ENCODE measurements at regions not wholly inside any gene's neighbourhood (a gene's known extent, or its start where the extent isn't known, plus 50 kb on each side); places are given as distances from the start of the nearest gene placed in this dataset.

DNA sequence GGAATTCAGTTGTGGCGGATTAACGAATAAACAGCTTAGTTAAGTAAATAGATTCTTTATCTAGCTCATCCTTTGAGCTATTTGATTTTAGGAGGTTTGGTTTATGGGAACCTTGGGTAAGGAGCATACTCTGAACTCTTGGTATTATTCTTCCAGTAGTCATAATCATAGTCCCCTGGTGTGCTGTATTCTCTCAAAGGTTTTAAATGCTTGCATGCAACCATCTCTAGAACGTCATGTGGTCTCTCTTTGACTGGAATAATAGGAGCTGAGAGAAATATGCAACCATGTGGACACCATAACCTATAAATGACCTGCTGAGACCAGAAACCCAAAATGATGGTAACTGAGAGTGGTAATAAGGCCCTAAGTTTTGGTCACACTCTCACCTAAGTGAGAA lies 951.6 kb upstream of the MIR17HG start:
- ChIA-PET CTCF (interaction anchor here (1.6 kb wide), 1 partner anchor 35 kb away, joined by 4 read pairs; no protein-coding TSS in a partner anchor), POLR2A (no interaction called here)
- no peak overlapping the region for H3K27ac ChIP-seq (ENCODE audit: low read depth, low read length)
- no peaks in the 10 kb centered on the region for H3K9me3 ChIP-seq (ENCODE audit: control insufficient read depth, insufficient read depth, low read length)
- H3K4me3 ChIP-seq (ENCODE audit: low read depth, low read length): no peak overlapping the region
- H3K27me3 ChIP-seq (ENCODE audit: control insufficient read depth, insufficient read depth, low read length): no peaks in the 10 kb centered on the region
- no peak for DNase-seq (ENCODE audit: low read depth, low spot score)
- no peak for TF ChIP-seq CTCF (IDR thresholded peaks at IDR 0.05; ENCODE audit: low read depth, low read length)

DNA sequence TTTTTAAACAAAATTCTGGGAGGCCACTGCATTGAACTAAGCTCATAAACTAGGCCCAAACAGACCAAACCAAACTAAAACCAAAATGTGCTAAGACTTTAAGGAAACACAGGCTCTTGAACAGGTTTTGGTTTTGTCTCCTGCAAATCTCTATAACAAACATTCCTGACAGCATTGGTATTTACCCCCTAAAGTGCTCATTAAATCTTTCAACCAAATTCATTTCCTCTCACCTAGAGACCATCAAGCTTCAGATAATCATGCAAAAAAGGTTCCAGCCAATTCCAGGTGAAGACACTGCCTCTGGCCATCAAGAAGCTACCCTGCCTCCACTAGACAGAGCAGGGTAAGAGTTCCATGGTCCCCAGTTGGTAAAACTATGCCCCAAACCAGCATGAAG lies 951.2 kb upstream of the MIR17HG start:
- Histone ChIP-seq H3K27ac (ENCODE audit: low read depth, low read length) (no peak overlapping the region), H3K27me3 (ENCODE audit: control insufficient read depth, insufficient read depth, low read length) (no peaks in the 10 kb centered on the region), H3K9me3 (ENCODE audit: control insufficient read depth, insufficient read depth, low read length) (no peaks in the 10 kb centered on the region), H3K4me3 (ENCODE audit: low read depth, low read length) (no peak overlapping the region)
- no peak for DNase-seq (ENCODE audit: low read depth, low spot score)
- CTCF ChIA-PET: interaction anchor here (1.6 kb wide), 1 partner anchor 36 kb away, joined by 4 read pairs; no protein-coding TSS in a partner anchor
- POLR2A ChIA-PET: no interaction called here
- no peak for TF ChIP-seq CTCF (IDR thresholded peaks at IDR 0.05; ENCODE audit: low read depth, low read length)

- no peaks in the 10 kb centered on the region for H3K9me3 ChIP-seq (ENCODE audit: control insufficient read depth, insufficient read depth, low read length)
- TF ChIP-seq CTCF (IDR thresholded peaks at IDR 0.05; ENCODE audit: low read depth, low read length): no peak
- POLR2A ChIA-PET: no interaction called here
- no peak for DNase-seq (ENCODE audit: low read depth, low spot score)
- CTCF ChIA-PET: no interaction called here
- no peak overlapping the region for H3K4me3 ChIP-seq (ENCODE audit: low read depth, low read length)
- H3K27ac ChIP-seq (ENCODE audit: low read depth, low read length): no peak overlapping the region
- H3K27me3 ChIP-seq (ENCODE audit: control insufficient read depth, insufficient read depth, low read length): no peaks in the 10 kb centered on the region
Observed at GRCh38 chr13:90397503-90397902, 950.0 kb upstream of the MIR17HG start.

GRCh38 chr13:90400372-90400771 lies 947.1 kb upstream of the MIR17HG start:
- Histone ChIP-seq H3K27ac (ENCODE audit: low read depth, low read length) (no peak overlapping the region), H3K4me3 (ENCODE audit: low read depth, low read length) (no peak overlapping the region), H3K9me3 (ENCODE audit: control insufficient read depth, insufficient read depth, low read length) (no peaks in the 10 kb centered on the region; the same call in 1 of the 2 replicates), H3K27me3 (ENCODE audit: control insufficient read depth, insufficient read depth, low read length) (no peaks in the 10 kb centered on the region)
- TF ChIP-seq CTCF (IDR thresholded peaks at IDR 0.05; ENCODE audit: low read depth, low read length): no peak
- no peak for DNase-seq (ENCODE audit: low read depth, low spot score)
- CTCF ChIA-PET: interaction anchor here (0.7 to 1.3 kb wide), 2 partner anchors 11 to 13 kb away, joined by 3 to 6 read pairs; no protein-coding TSS in a partner anchor
- POLR2A ChIA-PET: no interaction called here

DNA sequence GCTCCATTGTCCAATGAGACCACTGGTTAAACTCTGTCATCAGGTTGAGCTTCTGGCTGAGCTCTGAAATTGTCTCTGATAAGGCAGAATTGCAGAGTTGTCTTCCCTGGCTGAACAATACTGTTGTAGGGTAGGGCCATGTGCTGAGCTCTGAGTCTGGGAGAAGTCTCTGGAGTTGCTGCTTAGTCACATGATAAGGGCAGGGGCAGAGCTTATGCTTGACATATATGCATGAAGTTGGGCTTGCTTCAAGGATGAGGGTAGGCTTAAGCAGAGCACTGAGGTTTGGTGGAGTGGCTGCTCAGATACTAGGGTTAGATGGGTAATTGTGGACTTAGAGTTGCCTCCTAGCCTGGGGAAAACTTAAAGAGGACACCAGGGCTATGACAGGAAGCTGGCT lies 946.3 kb upstream of the MIR17HG start:
- ChIA-PET POLR2A (no interaction called here), CTCF (interaction anchor here (0.7 to 1.3 kb wide), 2 partner anchors 10 to 12 kb away, joined by 3 to 6 read pairs; no protein-coding TSS in a partner anchor)
- TF ChIP-seq CTCF (IDR thresholded peaks at IDR 0.05; ENCODE audit: low read depth, low read length): no peak
- Histone ChIP-seq H3K27ac (ENCODE audit: low read depth, low read length) (no peak overlapping the region), H3K4me3 (ENCODE audit: low read depth, low read length) (no peak overlapping the region), H3K27me3 (ENCODE audit: control insufficient read depth, insufficient read depth, low read length) (no peaks in the 10 kb centered on the region), H3K9me3 (ENCODE audit: control insufficient read depth, insufficient read depth, low read length) (no peaks in the 10 kb centered on the region; the same call in 1 of the 2 replicates)
- no peak for DNase-seq (ENCODE audit: low read depth, low spot score)

All from AG04450 (cell line).